ENCODE measurements at regions not wholly inside any gene's neighbourhood (a gene's known extent, or its start where the extent isn't known, plus 50 kb on each side); places are given as distances from the start of the nearest gene placed in this dataset.

- Mint-ChIP-seq H3K9me3 (peaks cover 0 to 4% (median 0%) of the 10 kb centered on the region in 7 donors), H3K36me3 (no peaks in the 10 kb centered on the region), H3K27ac (no peak overlapping the region), H3K4me3 (no peak overlapping the region), H3K27me3 (no peaks in the 10 kb centered on the region), H3K4me1 (no peaks in the 10 kb centered on the region)
- DNase-seq (no peak), ATAC-seq (ENCODE audit: low read depth in 2 of 2) (no peak)
These were observed 2801.9 kb downstream of the PCDH9 start for GRCh38 chr13:64428196-64428595.

- no peak for ATAC-seq (ENCODE audit: low read depth in 2 of 2)
- no peaks in the 10 kb centered on the region for H3K4me1 Mint-ChIP-seq
- H3K27ac Mint-ChIP-seq: no peak overlapping the region
These were observed 2806.7 kb downstream of the PCDH9 start for GRCh38 chr13:64423467-64423866.

GRCh38 chr13:64420181-64420580 is 2810.0 kb downstream of the PCDH9 start:
- Mint-ChIP-seq H3K36me3 (no peaks in the 10 kb centered on the region), H3K27ac (no peak overlapping the region), H3K27me3 (no peaks in the 10 kb centered on the region), H3K9me3 (peaks cover 0 to 4% (median 0%) of the 10 kb centered on the region in 7 donors), H3K4me3 (no peak overlapping the region), H3K4me1 (no peaks in the 10 kb centered on the region)
- no peak for DNase-seq
- ATAC-seq (ENCODE audit: low read depth in 2 of 2): no peak

More at GRCh38 chr13:64423467-64423866, 2806.7 kb downstream of the PCDH9 start:
- H3K27me3 Mint-ChIP-seq: no peaks in the 10 kb centered on the region
- DNase-seq: no peak
- no peaks in the 10 kb centered on the region for H3K36me3 Mint-ChIP-seq
- peaks cover 0 to 4% (median 0%) of the 10 kb centered on the region in 7 donors for H3K9me3 Mint-ChIP-seq
- H3K4me3 Mint-ChIP-seq: no peak overlapping the region

- no peak overlapping the region for H3K27ac Mint-ChIP-seq
- ATAC-seq (ENCODE audit: low read depth in 2 of 2) (no peak), DNase-seq (no peak)
- H3K9me3 Mint-ChIP-seq: peaks cover 0 to 4% (median 0%) of the 10 kb centered on the region in 7 donors
- no peaks in the 10 kb centered on the region for H3K27me3 Mint-ChIP-seq
- no peaks in the 10 kb centered on the region for H3K4me1 Mint-ChIP-seq
- no peaks in the 10 kb centered on the region for H3K36me3 Mint-ChIP-seq
- no peak overlapping the region for H3K4me3 Mint-ChIP-seq
These were observed 2812.6 kb downstream of the PCDH9 start for GRCh38 chr13:64417581-64417980.

GRCh38 chr13:64414381-64414780 is 2815.8 kb downstream of the PCDH9 start:
- ATAC-seq (ENCODE audit: low read depth in 2 of 2): no peak
- H3K36me3 Mint-ChIP-seq: no peaks in the 10 kb centered on the region
- no peak overlapping the region for H3K27ac Mint-ChIP-seq
- H3K27me3 Mint-ChIP-seq: no peaks in the 10 kb centered on the region
- peaks cover 0 to 4% (median 0%) of the 10 kb centered on the region in 7 donors for H3K9me3 Mint-ChIP-seq
- H3K4me1 Mint-ChIP-seq: no peaks in the 10 kb centered on the region
- no peak for DNase-seq
- no peak overlapping the region for H3K4me3 Mint-ChIP-seq

- Mint-ChIP-seq H3K27ac (no peak overlapping the region), H3K36me3 (no peaks in the 10 kb centered on the region), H3K4me1 (no peaks in the 10 kb centered on the region), H3K9me3 (peaks cover 0 to 4% (median 1%) of the 10 kb centered on the region in 7 donors), H3K27me3 (no peaks in the 10 kb centered on the region), H3K4me3 (no peak overlapping the region)
- DNase-seq: no peak
- no peak for ATAC-seq (ENCODE audit: low read depth in 2 of 2)
These were observed 2816.6 kb downstream of the PCDH9 start for GRCh38 chr13:64413529-64413928.

GRCh38 chr13:64410276-64411053 is 2819.7 kb downstream of the PCDH9 start:
- ATAC-seq (ENCODE audit: low read depth in 2 of 2): no peak
- no peak for DNase-seq
- Mint-ChIP-seq H3K9me3 (peaks cover 0 to 7% (median 3%) of the 10 kb centered on the region in 7 donors), H3K27me3 (no peaks in the 10 kb centered on the region), H3K4me1 (no peaks in the 10 kb centered on the region), H3K27ac (no peak overlapping the region), H3K4me3 (no peak overlapping the region), H3K36me3 (no peaks in the 10 kb centered on the region)

GRCh38 chr13:64397701-64398100 is 2832.4 kb downstream of the PCDH9 start:
- no peak overlapping the region for H3K4me3 Mint-ChIP-seq
- H3K9me3 Mint-ChIP-seq: peaks cover 0 to 1% (median 0%) of the 10 kb centered on the region in 7 donors
- no peak for DNase-seq
- no peaks in the 10 kb centered on the region for H3K27me3 Mint-ChIP-seq
- H3K36me3 Mint-ChIP-seq: no peaks in the 10 kb centered on the region
- H3K27ac Mint-ChIP-seq: no peak overlapping the region
- no peak for ATAC-seq (ENCODE audit: low read depth in 2 of 2)
- H3K4me1 Mint-ChIP-seq: no peaks in the 10 kb centered on the region

- H3K27ac Mint-ChIP-seq: no peak overlapping the region
- ATAC-seq (ENCODE audit: low read depth in 2 of 2) (no peak), DNase-seq (no peak)
- no peak overlapping the region for H3K4me3 Mint-ChIP-seq
- H3K36me3 Mint-ChIP-seq: no peaks in the 10 kb centered on the region
- H3K27me3 Mint-ChIP-seq: no peaks in the 10 kb centered on the region
- H3K4me1 Mint-ChIP-seq: no peaks in the 10 kb centered on the region
- peaks cover 9 to 15% (median 12%) of the 10 kb centered on the region in 7 donors for H3K9me3 Mint-ChIP-seq
These were observed 2852.5 kb downstream of the PCDH9 start for GRCh38 chr13:64377606-64378005.

- no peaks in the 10 kb centered on the region for H3K27me3 Mint-ChIP-seq
- H3K27ac Mint-ChIP-seq: no peak overlapping the region
- no peaks in the 10 kb centered on the region for H3K4me1 Mint-ChIP-seq
- DNase-seq: no peak
- no peaks in the 10 kb centered on the region for H3K36me3 Mint-ChIP-seq
- H3K4me3 Mint-ChIP-seq: no peak overlapping the region
- peaks cover 10 to 22% (median 15%) of the 10 kb centered on the region in 7 donors for H3K9me3 Mint-ChIP-seq
- ATAC-seq (ENCODE audit: low read depth in 2 of 2): no peak
These were observed 2858.7 kb downstream of the PCDH9 start for GRCh38 chr13:64371461-64371860.

- no peak for DNase-seq
- no peak for ATAC-seq (ENCODE audit: low read depth in 2 of 2)
- no peaks in the 10 kb centered on the region for H3K27me3 Mint-ChIP-seq
- no peaks in the 10 kb centered on the region for H3K36me3 Mint-ChIP-seq
- H3K27ac Mint-ChIP-seq: no peak overlapping the region
- no peaks in the 10 kb centered on the region for H3K4me1 Mint-ChIP-seq
- peaks cover 10 to 22% (median 15%) of the 10 kb centered on the region in 7 donors for H3K9me3 Mint-ChIP-seq
- no peak overlapping the region for H3K4me3 Mint-ChIP-seq
These were observed 2859.1 kb downstream of the PCDH9 start for GRCh38 chr13:64371045-64371444.

- Mint-ChIP-seq H3K4me1 (no peaks in the 10 kb centered on the region), H3K27me3 (no peaks in the 10 kb centered on the region), H3K4me3 (no peak overlapping the region), H3K36me3 (no peaks in the 10 kb centered on the region), H3K27ac (no peak overlapping the region), H3K9me3 (peaks cover 7 to 19% (median 12%) of the 10 kb centered on the region in 7 donors)
- no peak for ATAC-seq (ENCODE audit: low read depth in 2 of 2)
- no peak for DNase-seq
These were observed 2861.0 kb downstream of the PCDH9 start for GRCh38 chr13:64369121-64369520.

- Mint-ChIP-seq H3K27me3 (no peaks in the 10 kb centered on the region), H3K9me3 (peaks cover 0 to 6% (median 1%) of the 10 kb centered on the region in 7 donors), H3K4me3 (no peak overlapping the region), H3K36me3 (no peaks in the 10 kb centered on the region), H3K27ac (no peak overlapping the region), H3K4me1 (no peaks in the 10 kb centered on the region)
- ATAC-seq (ENCODE audit: low read depth in 2 of 2): no peak
- no peak for DNase-seq
These were observed 2867.6 kb downstream of the PCDH9 start for GRCh38 chr13:64362564-64362963.

- Mint-ChIP-seq H3K27me3 (no peaks in the 10 kb centered on the region), H3K27ac (no peak overlapping the region), H3K4me3 (no peak overlapping the region), H3K9me3 (peaks cover 2 to 17% (median 4%) of the 10 kb centered on the region in 7 donors), H3K4me1 (no peaks in the 10 kb centered on the region), H3K36me3 (no peaks in the 10 kb centered on the region)
- ATAC-seq (ENCODE audit: low read depth in 2 of 2) (no peak), DNase-seq (no peak)
These were observed 2882.5 kb downstream of the PCDH9 start for GRCh38 chr13:64347664-64348063.
